LHCN-M2 (cell line): ENCODE measurements at regions not wholly inside any gene's neighbourhood (a gene's known extent, or its start where the extent isn't known, plus 50 kb on each side); places are given as distances from the start of the nearest gene placed in this dataset.
"Not testable (repeated sequence)": the region's sequence is repeated elsewhere in the genome, so short reads cannot be mapped to it uniquely, and the experiment has no call there.

Source experiments
- DNase-seq: peaks from one replicate; pipeline ENCODE4 v3.0.0-alpha.2; 2012; ENCODE audit warnings: low read depth

GRCh38 chr9:73855206-73855605 is 641.9 kb upstream of the RORB start:
- no peak for DNase-seq

GRCh38 chr9:73863924-73864323 is 633.2 kb upstream of the RORB start:
- DNase-seq: no peak

- DNase-seq: no peak
Observed at GRCh38 chr9:73866451-73866850, 630.7 kb upstream of the RORB start.

GRCh38 chr9:73869264-73869663 is 627.9 kb upstream of the RORB start:
- DNase-seq: peak; percentile 40

- no peak for DNase-seq
Observed at GRCh38 chr9:73871636-73872035, 625.5 kb upstream of the RORB start.

GRCh38 chr9:73872701-73873100 is 624.4 kb upstream of the RORB start:
- no peak for DNase-seq

- no peak for DNase-seq
Observed at GRCh38 chr9:73880101-73880500, 617.0 kb upstream of the RORB start.

GRCh38 chr9:73889023-73889422 is 608.1 kb upstream of the RORB start:
- no peak for DNase-seq

- DNase-seq: no peak
Observed at GRCh38 chr9:73890685-73891277, 606.4 kb upstream of the RORB start.

- no peak for DNase-seq
Observed at GRCh38 chr9:73892335-73892734, 604.8 kb upstream of the RORB start.

GRCh38 chr9:73893230-73893629 is 603.9 kb upstream of the RORB start:
- DNase-seq: no peak

GRCh38 chr9:73896061-73896460 is 601.1 kb upstream of the RORB start:
- no peak for DNase-seq

- no peak for DNase-seq
Observed at GRCh38 chr9:73906671-73907070, 590.5 kb upstream of the RORB start.

GRCh38 chr9:73911804-73912203 is 585.3 kb upstream of the RORB start:
- no peak for DNase-seq

GRCh38 chr9:73916016-73916673 is 581.0 kb upstream of the RORB start:
- no peak for DNase-seq

GRCh38 chr9:73919712-73920111 is 577.4 kb upstream of the RORB start:
- DNase-seq: no peak

GRCh38 chr9:73923796-73924195 is 573.3 kb upstream of the RORB start:
- no peak for DNase-seq

GRCh38 chr9:73951147-73951546 is 546.0 kb upstream of the RORB start:
- DNase-seq: no peak

GRCh38 chr9:73962792-73963191 is 534.3 kb upstream of the RORB start:
- no peak for DNase-seq

- no peak for DNase-seq
Observed at GRCh38 chr9:73969936-73970335, 527.2 kb upstream of the RORB start.

- DNase-seq: not testable (repeated sequence)
Observed at GRCh38 chr9:73976424-73976823, 520.7 kb upstream of the RORB start.

- no peak for DNase-seq
Observed at GRCh38 chr9:73979894-73980264, 517.3 kb upstream of the RORB start.

- no peak for DNase-seq
Observed at GRCh38 chr9:73980754-73981153, 516.4 kb upstream of the RORB start.

- DNase-seq: no peak
Observed at GRCh38 chr9:73981405-73981804, 515.7 kb upstream of the RORB start.
